ENCODE measurements at regions not wholly inside any gene's neighbourhood (a gene's known extent, or its start where the extent isn't known, plus 50 kb on each side); places are given as distances from the start of the nearest gene placed in this dataset.

- H3K79me2 ChIP-seq, result no peaks in the 10 kb centered on the region
- H3K4me3 ChIP-seq (ENCODE audit: low read depth, low read length), result no peak overlapping the region
- H3K36me3 ChIP-seq (ENCODE audit: control insufficient read depth, insufficient read depth, low read length), result no peaks in the 10 kb centered on the region
- no peaks in the 10 kb centered on the region for H3K27me3 ChIP-seq (ENCODE audit: control insufficient read depth, insufficient read depth, low read length)
- no peaks in the 10 kb centered on the region for H3K4me1 ChIP-seq
- no peak overlapping the region for H3K27ac ChIP-seq
- H2AFZ ChIP-seq, result no peak overlapping the region
- TF ChIP-seq CTCF (IDR thresholded peaks at IDR 0.05), result no peak
- H3K9me3 ChIP-seq (ENCODE audit: control insufficient read depth, low read length), result no peaks in the 10 kb centered on the region
- H3K4me2 ChIP-seq (ENCODE audit: low read length), result no peak overlapping the region
- H3K9ac ChIP-seq, result no peak overlapping the region
Observed at GRCh38 chr6:20331042-20331441, 70.6 kb upstream of the E2F3 start.

GRCh38 chr6:20331625-20332024, 70.1 kb upstream of the E2F3 start:
- Histone ChIP-seq H3K79me2 (no peaks in the 10 kb centered on the region), H3K36me3 (ENCODE audit: control insufficient read depth, insufficient read depth, low read length) (no peaks in the 10 kb centered on the region), H3K9me3 (ENCODE audit: control insufficient read depth, low read length) (no peaks in the 10 kb centered on the region), H2AFZ (no peak overlapping the region), H3K4me3 (ENCODE audit: low read depth, low read length) (no peak overlapping the region), H3K27me3 (ENCODE audit: control insufficient read depth, insufficient read depth, low read length) (no peaks in the 10 kb centered on the region), H3K4me1 (no peaks in the 10 kb centered on the region), H3K4me2 (ENCODE audit: low read length) (no peak overlapping the region), H3K27ac (no peak overlapping the region), H3K9ac (no peak overlapping the region)
- TF ChIP-seq CTCF (IDR thresholded peaks at IDR 0.05), result no peak

- no peak overlapping the region for H3K9ac ChIP-seq
- H3K27ac ChIP-seq, result no peak overlapping the region
- H3K9me3 ChIP-seq (ENCODE audit: control insufficient read depth, low read length), result no peaks in the 10 kb centered on the region
- no peak overlapping the region for H3K4me2 ChIP-seq (ENCODE audit: low read length)
- no peak overlapping the region for H3K4me3 ChIP-seq (ENCODE audit: low read depth, low read length)
- no peak overlapping the region for H2AFZ ChIP-seq
- H3K27me3 ChIP-seq (ENCODE audit: control insufficient read depth, insufficient read depth, low read length), result no peaks in the 10 kb centered on the region
- H3K36me3 ChIP-seq (ENCODE audit: control insufficient read depth, insufficient read depth, low read length), result no peaks in the 10 kb centered on the region
- no peaks in the 10 kb centered on the region for H3K4me1 ChIP-seq
- no peaks in the 10 kb centered on the region for H3K79me2 ChIP-seq
- TF ChIP-seq CTCF (IDR thresholded peaks at IDR 0.05), result no peak
Observed at GRCh38 chr6:20332441-20333006, 69.2 kb upstream of the E2F3 start.

DNA sequence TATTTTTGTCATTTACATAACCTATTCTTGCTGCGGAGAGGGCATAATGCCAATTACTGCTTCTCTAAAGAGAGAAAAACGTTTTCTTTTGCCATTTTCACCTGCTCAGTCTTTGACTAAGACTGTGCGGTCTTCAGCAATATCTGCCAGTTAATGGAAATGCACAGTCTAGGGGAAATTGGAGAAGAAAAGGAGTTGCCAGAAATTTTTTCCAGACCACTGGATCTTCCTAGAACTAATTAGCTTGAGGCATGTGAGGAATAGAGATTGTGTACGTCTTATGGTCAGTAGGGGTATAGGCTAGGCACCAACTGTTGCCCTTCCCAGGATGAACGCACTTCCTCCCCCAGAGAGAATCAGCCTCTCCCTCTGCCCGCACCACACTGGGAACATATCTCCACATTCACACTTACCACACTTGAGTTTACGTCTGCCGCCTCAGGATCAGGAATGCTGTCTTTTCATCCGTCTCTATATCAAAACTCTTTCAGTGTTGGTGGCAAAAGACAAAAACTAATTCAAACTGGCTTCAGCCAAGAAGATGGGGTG, 67.9 kb upstream of the E2F3 start:
- no peak overlapping the region for H2AFZ ChIP-seq
- H3K27me3 ChIP-seq (ENCODE audit: control insufficient read depth, insufficient read depth, low read length), result no peaks in the 10 kb centered on the region
- H3K4me2 ChIP-seq (ENCODE audit: low read length), result no peak overlapping the region
- TF ChIP-seq CTCF (IDR thresholded peaks at IDR 0.05), result no peak
- H3K9ac ChIP-seq, result no peak overlapping the region
- H3K9me3 ChIP-seq (ENCODE audit: control insufficient read depth, low read length), result no peaks in the 10 kb centered on the region
- no peaks in the 10 kb centered on the region for H3K79me2 ChIP-seq
- no peaks in the 10 kb centered on the region for H3K4me1 ChIP-seq
- H3K36me3 ChIP-seq (ENCODE audit: control insufficient read depth, insufficient read depth, low read length), result no peaks in the 10 kb centered on the region
- H3K27ac ChIP-seq, result no peak overlapping the region
- no peak overlapping the region for H3K4me3 ChIP-seq (ENCODE audit: low read depth, low read length)

GRCh38 chr6:20334334-20334733, 67.3 kb upstream of the E2F3 start:
- TF ChIP-seq CTCF (IDR thresholded peaks at IDR 0.05), result no peak
- Histone ChIP-seq H3K4me1 (no peaks in the 10 kb centered on the region), H3K36me3 (ENCODE audit: control insufficient read depth, insufficient read depth, low read length) (no peaks in the 10 kb centered on the region), H3K4me3 (ENCODE audit: low read depth, low read length) (no peak overlapping the region), H2AFZ (no peak overlapping the region), H3K4me2 (ENCODE audit: low read length) (no peak overlapping the region), H3K9ac (no peak overlapping the region), H3K27me3 (ENCODE audit: control insufficient read depth, insufficient read depth, low read length) (no peaks in the 10 kb centered on the region), H3K9me3 (ENCODE audit: control insufficient read depth, low read length) (no peaks in the 10 kb centered on the region), H3K79me2 (no peaks in the 10 kb centered on the region), H3K27ac (no peak overlapping the region)

Data from parathyroid adenoma (tissue), 2 donors.